K562 (cell line): ENCODE measurements at regions not wholly inside any gene's neighbourhood (a gene's known extent, or its start where the extent isn't known, plus 50 kb on each side); places are given as distances from the start of the nearest gene placed in this dataset.

Source experiments
- ATAC-seq: fragments of 200-7000 bp; cut with Tn5 transposase; 3 replicates; pipeline ENCODE4 v1.9.1; 2020; ENCODE audit warnings: moderate library complexity
- BruUV-seq: library from RNA; stranded (reverse); fragments of 400-500 nt; replicated peaks from 2 replicates; lab custom pipeline; 2021; lab: Mats Ljungman, UMichigan
- CTCF ChIA-PET: fragments of 300-600 bp; formaldehyde crosslinking; extraction: SDS; loops from one replicate; lab custom pipeline; 2021; ENCODE audit warnings: low intra/inter-chr PET ratio; lab: Yijun Ruan, JAX
- POLR2A ChIA-PET: fragments of 300-600, 350-650 bp; sonication (Branson Sonifier 250); formaldehyde crosslinking; extraction: SDS; loops from one replicate; lab custom pipeline; 2021; ENCODE audit warnings: antibody characterized with exemption, inconsistent platforms; lab: Yijun Ruan, JAX
- DNase-seq, 4 experiments: peaks; one replicate each; pipeline versions ENCODE4 v3.0.0 to v3.0.0-alpha.2; 2011 to 2018; ENCODE audit warnings: low spot score in 3 of 4, mixed read lengths in 3 of 4; ENCODE audit errors: extremely low read depth in 1 of 4
- FAIRE-seq: peaks from 2 replicates; lab custom pipeline; 2011; peaks lifted over from hg19 to GRCh38; lab: Jason Lieb, UNC
- H2AFZ ChIP-seq: 2 replicates; pipeline ENCODE4 v1.6.0; 2011; ENCODE audit warnings: low read depth, low read length, control low read depth, inconsistent platforms
- H3K27ac ChIP-seq: fragments of 200-600 bp; 3 replicates; pipeline ENCODE4 v1.8.0; 2011; ENCODE audit warnings: low read depth, mild to moderate bottlenecking, control low read depth, inconsistent platforms, low read length, moderate library complexity, mixed read lengths; ENCODE audit errors: extremely low read depth
- H3K27me3 ChIP-seq, 2 experiments: fragments of 300-600 bp in 1 of 2; 2 replicates in 1 of 2; 3 replicates in 1 of 2; pipeline versions ENCODE4 v1.6.0 to v1.8.0; 2011; ENCODE audit warnings: inconsistent platforms in 2 of 2, low read length in 2 of 2, mild to moderate bottlenecking in 1 of 2, mixed read lengths in 1 of 2, moderate library complexity in 1 of 2; ENCODE audit not compliant: control insufficient read depth in 2 of 2, insufficient read depth in 2 of 2
- H3K36me3 ChIP-seq: fragments of 300-600 bp; 3 replicates; pipeline ENCODE4 v1.8.0; 2011; ENCODE audit warnings: mild to moderate bottlenecking, low read length, inconsistent platforms; ENCODE audit not compliant: control insufficient read depth, insufficient read depth
- H3K4me1 ChIP-seq, 2 experiments: fragments of 200-600 bp in 1 of 2; replicated peaks in 1 of 2; 2 replicates in 1 of 2; 3 replicates in 1 of 2; pipeline versions ENCODE4 v1.5.1 to v1.8.0; 2011; ENCODE audit warnings: inconsistent platforms in 2 of 2, low read length in 2 of 2, mild to moderate bottlenecking in 1 of 2, mixed read lengths in 1 of 2, moderate library complexity in 1 of 2; ENCODE audit not compliant: control insufficient read depth in 2 of 2, insufficient read depth in 2 of 2
- H3K4me2 ChIP-seq: 2 replicates; pipeline ENCODE4 v1.6.1; 2011; ENCODE audit warnings: low read length, control low read depth, inconsistent platforms, mixed read lengths; ENCODE audit not compliant: insufficient read depth
- H3K4me3 ChIP-seq: fragments of 200-600 bp; sonication (generic), shearing (Covaris generic); 2 replicates; pipeline ENCODE4 v1.5.1; 2016; ENCODE audit warnings: control low read depth, inconsistent platforms
- H3K79me2 ChIP-seq: fragments of 200-600 bp; 3 replicates; pipeline ENCODE4 v1.8.0; 2011; ENCODE audit warnings: low read length, inconsistent platforms; ENCODE audit not compliant: control insufficient read depth, insufficient read depth
- H3K9ac ChIP-seq, 2 experiments: 2 replicates each; pipeline versions ENCODE4 v1.6.0 to v1.6.1; 2011; ENCODE audit warnings: low read depth in 2 of 2, low read length in 2 of 2, control low read depth in 1 of 2, inconsistent platforms in 1 of 2, mild to moderate bottlenecking in 1 of 2, mixed read lengths in 1 of 2; ENCODE audit not compliant: insufficient read depth in 1 of 2
- H3K9me1 ChIP-seq: one replicate; pipeline ENCODE4 v1.6.0; 2011; ENCODE audit warnings: inconsistent platforms, mild to moderate bottlenecking, low read length, moderate library complexity; ENCODE audit not compliant: control insufficient read depth, insufficient read depth
- H3K9me3 ChIP-seq: replicated peaks from 2 replicates; pipeline ENCODE4 v1.5.1; 2011; ENCODE audit warnings: low read depth, low read length, inconsistent platforms; ENCODE audit not compliant: control insufficient read depth, insufficient read depth
- H4K20me1 ChIP-seq: replicated peaks from 2 replicates; pipeline ENCODE4 v1.6.1; 2011; ENCODE audit warnings: low read length, inconsistent platforms, mixed read lengths; ENCODE audit not compliant: control insufficient read depth, insufficient read depth
- BRF1 ChIP-seq: IDR thresholded peaks from 3 replicates; pipeline ENCODE4 v1.6.1; 2011; ENCODE audit warnings: borderline replicate concordance, mild to moderate bottlenecking; ENCODE audit not compliant: insufficient read length; ENCODE audit errors: extremely low read depth
- MCM7 ChIP-seq, 2 experiments: fragments of 450-650 bp; IDR thresholded peaks; 2 replicates each; pipeline ENCODE4 v1.6.1; 2016 to 2018
- MLX ChIP-seq, 2 experiments: fragments of 450-650 bp in 1 of 2; sonication (generic) in 1 of 2; formaldehyde crosslinking; conservative IDR thresholded peaks; 2 replicates each; pipeline versions ENCODE4 v1.4.0 to v1.8.1; 2020 to 2022; ENCODE audit warnings: mild to moderate bottlenecking in 1 of 2, missing genetic modification reagents in 1 of 2
- NEUROD1 ChIP-seq: fragments of 150-350 bp; IDR thresholded peaks from 2 replicates; pipeline ENCODE4 v1.6.1; 2014; ENCODE audit warnings: borderline replicate concordance, low read length, low read depth; ENCODE audit not compliant: partially characterized antibody
- SIN3A ChIP-seq, 2 experiments: fragments of 150-350 bp in 1 of 2; IDR thresholded peaks; 2 replicates each; pipeline ENCODE4 v1.6.1; 2011 to 2016; ENCODE audit warnings: borderline replicate concordance in 2 of 2, low read depth in 2 of 2, low read length in 2 of 2, mild to moderate bottlenecking in 2 of 2, moderate library complexity in 2 of 2; ENCODE audit not compliant: control insufficient read depth in 1 of 2
- SP2 ChIP-seq: IDR thresholded peaks from 2 replicates; pipeline ENCODE4 v1.6.1; 2011; ENCODE audit warnings: mild to moderate bottlenecking, low read depth, low read length, moderate library complexity; ENCODE audit not compliant: poor library complexity, severe bottlenecking; ENCODE audit errors: extremely low read depth
- ZBTB1 ChIP-seq: sonication (generic); formaldehyde crosslinking; IDR thresholded peaks from 2 replicates; pipeline ENCODE4 v1.8.1; 2023; ENCODE audit warnings: missing genetic modification reagents, low read depth, mild to moderate bottlenecking, borderline replicate concordance
- ZFP36 ChIP-seq: fragments of 150-350 bp; IDR thresholded peaks from 2 replicates; pipeline ENCODE4 v1.6.1; 2018; ENCODE audit warnings: low read length, low read depth; ENCODE audit not compliant: partially characterized antibody
- ZNF239 ChIP-seq: fragments of 250-450 bp; sonication (Bioruptor Pico); IDR thresholded peaks from 2 replicates; pipeline ENCODE4 v1.4.0; 2020; ENCODE audit warnings: mild to moderate bottlenecking
- ZNF76 ChIP-seq: fragments of 250-450 bp; sonication (Bioruptor Pico); IDR thresholded peaks from 2 replicates; pipeline ENCODE4 v1.4.0; 2020; ENCODE audit warnings: mild to moderate bottlenecking, moderate library complexity, borderline replicate concordance
- WGBS: fragments of 100-300 bp; shearing (Covaris generic); methylation state at CpG from one replicate; pipeline ENCODE4 v1.1.6; 2016; ENCODE audit warnings: low coverage, mixed read lengths; ENCODE audit not compliant: insufficient coverage; ENCODE audit errors: missing lambda C conversion rate; 5-methylcytosine and 5-hydroxymethylcytosine counted together
- in situ Hi-C: fragments of 300-500 bp; cut with MboI; formaldehyde crosslinking; loops from 4 replicates; pipeline ENCODE4 v1.15.0; 2018; ENCODE audit warnings: inconsistent platforms, mixed read lengths
- intact Hi-C: fragments of 100-400 bp; cut with micrococcal nuclease; formaldehyde crosslinking; loops from 2 replicates; pipeline ENCODE4 v1.14.2; 2022
- TF ChIP-seq, protein P1 (sequence below), 3 experiments: fragments of 200-800 bp in 1 of 3; fragments of 250-450 bp in 1 of 3; fragments of 450-650 bp in 1 of 3; sonication (Bioruptor Pico) in 1 of 3; sonication (Bioruptor generic) in 1 of 3; formaldehyde crosslinking in 1 of 3; IDR thresholded peaks; 2 replicates each; pipeline versions ENCODE4 v1.6.1 to v1.8.0; 2016 to 2022; ENCODE audit warnings: mild to moderate bottlenecking in 2 of 3, missing genetic modification characterization in 2 of 3, missing compliant biosample characterization in 1 of 3, moderate library complexity in 1 of 3
- TF ChIP-seq, protein P2 (sequence below): sonication (generic); formaldehyde crosslinking; IDR thresholded peaks from 2 replicates; pipeline ENCODE4 v1.8.1; 2023; ENCODE audit warnings: mild to moderate bottlenecking, missing genetic modification reagents

DNA sequence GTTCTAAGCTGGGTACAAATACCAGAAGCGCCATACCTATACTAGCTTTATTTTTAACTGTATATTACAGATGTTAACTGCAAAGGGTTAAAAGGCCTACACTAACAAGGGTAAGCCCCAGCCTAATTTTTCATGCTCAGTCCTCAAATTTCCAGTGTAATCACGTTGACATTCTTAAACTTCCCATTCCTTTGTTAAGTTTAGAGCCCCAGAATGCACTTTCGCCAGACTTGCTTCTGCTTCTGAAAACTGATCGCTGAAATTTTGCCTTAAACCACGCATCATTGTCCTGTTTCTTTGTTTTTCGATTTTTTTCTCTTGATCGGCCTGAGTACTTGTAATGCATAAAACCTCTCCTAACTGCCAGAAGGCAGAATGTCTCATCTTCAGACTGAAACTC is 2141.9 kb upstream of the AGA start:
- H4K20me1 ChIP-seq, result no peaks in the 10 kb centered on the region
- H3K27me3 ChIP-seq, result no peaks in the 10 kb centered on the region
- ATAC-seq, result no peak
- no peak for FAIRE-seq
- TF ChIP-seq, protein P1, sequence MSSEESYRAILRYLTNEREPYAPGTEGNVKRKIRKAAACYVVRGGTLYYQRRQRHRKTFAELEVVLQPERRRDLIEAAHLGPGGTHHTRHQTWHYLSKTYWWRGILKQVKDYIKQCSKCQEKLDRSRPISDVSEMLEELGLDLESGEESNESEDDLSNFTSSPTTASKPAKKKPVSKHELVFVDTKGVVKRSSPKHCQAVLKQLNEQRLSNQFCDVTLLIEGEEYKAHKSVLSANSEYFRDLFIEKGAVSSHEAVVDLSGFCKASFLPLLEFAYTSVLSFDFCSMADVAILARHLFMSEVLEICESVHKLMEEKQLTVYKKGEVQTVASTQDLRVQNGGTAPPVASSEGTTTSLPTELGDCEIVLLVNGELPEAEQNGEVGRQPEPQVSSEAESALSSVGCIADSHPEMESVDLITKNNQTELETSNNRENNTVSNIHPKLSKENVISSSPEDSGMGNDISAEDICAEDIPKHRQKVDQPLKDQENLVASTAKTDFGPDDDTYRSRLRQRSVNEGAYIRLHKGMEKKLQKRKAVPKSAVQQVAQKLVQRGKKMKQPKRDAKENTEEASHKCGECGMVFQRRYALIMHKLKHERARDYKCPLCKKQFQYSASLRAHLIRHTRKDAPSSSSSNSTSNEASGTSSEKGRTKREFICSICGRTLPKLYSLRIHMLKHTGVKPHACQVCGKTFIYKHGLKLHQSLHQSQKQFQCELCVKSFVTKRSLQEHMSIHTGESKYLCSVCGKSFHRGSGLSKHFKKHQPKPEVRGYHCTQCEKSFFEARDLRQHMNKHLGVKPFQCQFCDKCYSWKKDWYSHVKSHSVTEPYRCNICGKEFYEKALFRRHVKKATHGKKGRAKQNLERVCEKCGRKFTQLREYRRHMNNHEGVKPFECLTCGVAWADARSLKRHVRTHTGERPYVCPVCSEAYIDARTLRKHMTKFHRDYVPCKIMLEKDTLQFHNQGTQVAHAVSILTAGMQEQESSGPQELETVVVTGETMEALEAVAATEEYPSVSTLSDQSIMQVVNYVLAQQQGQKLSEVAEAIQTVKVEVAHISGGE (CRISPR knock-in tag; IDR thresholded peaks at IDR 0.05), result no peak
- TF ChIP-seq SIN3A (IDR thresholded peaks at IDR 0.05; ENCODE audit: borderline replicate concordance in 2 of 2, control insufficient read depth in 1 of 2, low read depth in 2 of 2, low read length in 2 of 2) (no peak), MLX (CRISPR knock-in tag; conservative IDR thresholded peaks at IDR 0.05) (no peak), ZNF76 (CRISPR knock-in tag) (no peak), ZNF239 (CRISPR knock-in tag) (no peak), MCM7 (IDR thresholded peaks at IDR 0.05) (no peak), ZFP36 (no peak), BRF1 (no peak), NEUROD1 (no peak), SP2 (no peak), ZBTB1 (no peak)
- TF ChIP-seq, protein P2, sequence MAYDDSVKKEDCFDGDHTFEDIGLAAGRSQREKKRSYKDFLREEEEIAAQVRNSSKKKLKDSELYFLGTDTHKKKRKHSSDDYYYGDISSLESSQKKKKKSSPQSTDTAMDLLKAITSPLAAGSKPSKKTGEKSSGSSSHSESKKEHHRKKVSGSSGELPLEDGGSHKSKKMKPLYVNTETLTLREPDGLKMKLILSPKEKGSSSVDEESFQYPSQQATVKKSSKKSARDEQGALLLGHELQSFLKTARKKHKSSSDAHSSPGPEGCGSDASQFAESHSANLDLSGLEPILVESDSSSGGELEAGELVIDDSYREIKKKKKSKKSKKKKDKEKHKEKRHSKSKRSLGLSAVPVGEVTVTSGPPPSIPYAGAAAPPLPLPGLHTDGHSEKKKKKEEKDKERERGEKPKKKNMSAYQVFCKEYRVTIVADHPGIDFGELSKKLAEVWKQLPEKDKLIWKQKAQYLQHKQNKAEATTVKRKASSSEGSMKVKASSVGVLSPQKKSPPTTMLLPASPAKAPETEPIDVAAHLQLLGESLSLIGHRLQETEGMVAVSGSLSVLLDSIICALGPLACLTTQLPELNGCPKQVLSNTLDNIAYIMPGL (CRISPR knock-in tag), result no peak
- TF ChIP-seq, all 486 proteins: peak for 0
- no peaks in the 10 kb centered on the region for H3K9me1 ChIP-seq
- H3K9ac ChIP-seq, result no peak overlapping the region
- no peaks in the 10 kb centered on the region for H3K9me3 ChIP-seq
- ChIA-PET CTCF (no interaction called here), POLR2A (no interaction called here)
- H2AFZ ChIP-seq, result no peak overlapping the region
- H3K4me1 ChIP-seq, result no peaks in the 10 kb centered on the region
- H3K79me2 ChIP-seq, result no peaks in the 10 kb centered on the region
- BruUV-seq, result no TSS peak
- H3K36me3 ChIP-seq, result no peaks in the 10 kb centered on the region
- WGBS, result 0% methylated on average over 7 of the region's 7 CpGs
- no peak overlapping the region for H3K4me2 ChIP-seq
- H3K4me3 ChIP-seq, result no peak overlapping the region
- H3K27ac ChIP-seq, result no peak overlapping the region
- DNase-seq, result no peak
- intact Hi-C loops (no loop called here), in situ Hi-C loops (no loop called here)
